ENCODE measurements at regions not wholly inside any gene's neighbourhood (a gene's known extent, or its start where the extent isn't known, plus 50 kb on each side); places are given as distances from the start of the nearest gene placed in this dataset.
"Not testable (repeated sequence)": the region's sequence is repeated elsewhere in the genome, so short reads cannot be mapped to it uniquely, and the experiment has no call there.

DNA sequence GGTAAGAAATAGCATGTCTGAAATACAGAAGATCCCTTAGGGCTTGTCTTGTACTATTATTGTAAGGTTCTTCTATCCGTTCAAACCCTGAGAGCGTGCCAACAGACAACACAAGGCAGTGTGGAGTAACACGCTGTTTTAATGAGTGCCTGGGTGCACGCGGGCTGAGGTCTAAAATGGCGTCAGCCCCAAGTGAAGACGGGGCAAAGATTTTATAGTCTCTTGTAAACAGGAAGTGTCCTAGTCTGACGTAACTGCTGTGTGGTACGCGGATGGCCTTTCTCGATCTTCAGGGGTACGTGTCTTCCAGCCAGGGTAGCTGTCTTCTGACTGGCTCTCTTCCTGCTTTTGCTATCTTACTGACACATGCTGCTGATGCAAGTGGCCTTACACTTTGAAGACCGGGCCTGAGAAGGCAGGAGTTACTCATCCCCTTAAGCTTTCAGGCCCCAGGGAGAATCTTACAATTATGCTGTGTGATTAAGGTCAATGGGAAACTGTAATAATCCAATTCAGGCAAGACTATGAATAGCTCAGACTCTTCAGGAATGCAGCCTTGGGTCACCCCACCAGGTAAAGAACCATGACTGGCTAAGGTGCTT is 1812.0 kb upstream of the CDH9 start:
- intact Hi-C loops (cut with micrococcal nuclease): no loop called here

DNA sequence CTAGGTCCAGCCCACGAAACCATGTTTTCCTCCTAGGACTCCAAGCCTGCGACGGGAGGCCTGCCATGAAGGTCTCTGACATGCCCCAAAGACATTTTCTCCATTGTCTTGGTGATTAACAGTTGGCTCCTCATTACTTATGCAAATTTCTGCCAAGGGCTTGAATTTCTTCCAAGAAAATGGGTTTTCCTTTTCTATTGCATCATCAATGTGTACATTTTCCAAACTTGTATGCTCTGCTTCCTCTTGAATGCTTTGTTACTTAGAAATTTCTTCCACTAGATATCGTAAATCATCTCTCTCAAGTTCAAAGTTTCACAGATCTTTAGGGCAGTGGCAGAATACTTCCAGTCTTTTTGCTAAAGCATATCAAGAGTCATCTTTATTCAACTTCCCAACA is 1792.7 kb upstream of the CDH9 start:
- intact Hi-C loops (cut with micrococcal nuclease): no loop called here

DNA sequence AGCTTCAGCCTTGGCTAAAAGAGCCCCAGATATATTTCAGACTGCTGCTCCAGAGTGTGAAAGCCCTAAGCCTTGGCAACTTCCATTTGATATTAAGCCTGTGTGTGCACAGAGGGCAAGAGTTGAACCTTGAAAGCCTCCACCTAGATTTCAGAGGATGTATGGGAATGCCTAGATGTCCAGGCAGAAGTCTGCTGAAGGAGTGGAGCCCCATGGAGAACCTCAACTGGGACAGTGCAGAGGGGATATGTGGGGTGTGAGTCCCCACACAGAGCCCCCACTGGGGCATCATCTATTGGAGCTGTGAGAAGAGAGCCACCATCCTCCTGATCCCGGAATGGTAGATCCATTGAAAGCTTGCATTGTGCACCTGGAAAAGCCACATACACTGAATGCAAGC is 1784.8 kb upstream of the CDH9 start:
- intact Hi-C loops (cut with micrococcal nuclease): no loop called here

DNA sequence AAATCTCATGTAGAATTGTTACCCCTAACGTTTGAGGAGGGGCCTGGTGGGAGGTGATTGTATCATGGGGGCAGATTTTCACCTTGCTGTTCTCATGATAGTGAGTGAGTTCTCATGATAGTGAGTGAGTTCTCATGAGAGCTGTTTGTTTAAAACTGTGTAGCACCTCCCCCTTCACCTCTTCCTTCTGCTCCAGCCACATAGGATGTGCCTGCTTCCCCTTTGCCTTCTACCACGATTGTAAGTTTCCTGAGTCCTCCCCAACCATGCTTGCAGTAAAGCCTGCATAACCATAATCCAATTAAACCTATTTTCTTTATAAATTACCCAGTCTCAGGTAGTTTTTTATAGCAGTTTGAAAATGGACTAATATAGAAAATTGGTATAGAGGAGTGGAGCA is 1783.7 kb upstream of the CDH9 start:
- intact Hi-C loops (cut with micrococcal nuclease): no loop called here

DNA sequence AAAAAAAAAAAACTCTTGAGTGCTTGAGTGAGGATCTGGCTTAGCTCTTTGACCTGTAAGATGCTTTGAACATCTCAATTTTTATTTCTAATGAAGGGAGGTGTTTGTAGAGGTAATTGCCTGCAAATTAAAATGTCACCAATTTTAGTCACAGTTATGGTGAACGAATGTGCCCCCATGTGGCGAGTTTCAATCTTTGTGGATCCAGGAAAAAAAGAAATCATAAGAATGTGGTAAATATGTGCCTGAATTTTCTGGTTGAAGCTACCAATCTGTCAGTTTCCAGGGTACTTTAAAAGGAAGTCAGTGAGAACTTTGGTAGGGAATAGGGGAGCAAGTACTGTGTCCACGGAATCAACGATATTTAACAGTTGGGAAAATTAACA is 1772.4 kb upstream of the CDH9 start:
- intact Hi-C loops (cut with micrococcal nuclease): no loop called here

DNA sequence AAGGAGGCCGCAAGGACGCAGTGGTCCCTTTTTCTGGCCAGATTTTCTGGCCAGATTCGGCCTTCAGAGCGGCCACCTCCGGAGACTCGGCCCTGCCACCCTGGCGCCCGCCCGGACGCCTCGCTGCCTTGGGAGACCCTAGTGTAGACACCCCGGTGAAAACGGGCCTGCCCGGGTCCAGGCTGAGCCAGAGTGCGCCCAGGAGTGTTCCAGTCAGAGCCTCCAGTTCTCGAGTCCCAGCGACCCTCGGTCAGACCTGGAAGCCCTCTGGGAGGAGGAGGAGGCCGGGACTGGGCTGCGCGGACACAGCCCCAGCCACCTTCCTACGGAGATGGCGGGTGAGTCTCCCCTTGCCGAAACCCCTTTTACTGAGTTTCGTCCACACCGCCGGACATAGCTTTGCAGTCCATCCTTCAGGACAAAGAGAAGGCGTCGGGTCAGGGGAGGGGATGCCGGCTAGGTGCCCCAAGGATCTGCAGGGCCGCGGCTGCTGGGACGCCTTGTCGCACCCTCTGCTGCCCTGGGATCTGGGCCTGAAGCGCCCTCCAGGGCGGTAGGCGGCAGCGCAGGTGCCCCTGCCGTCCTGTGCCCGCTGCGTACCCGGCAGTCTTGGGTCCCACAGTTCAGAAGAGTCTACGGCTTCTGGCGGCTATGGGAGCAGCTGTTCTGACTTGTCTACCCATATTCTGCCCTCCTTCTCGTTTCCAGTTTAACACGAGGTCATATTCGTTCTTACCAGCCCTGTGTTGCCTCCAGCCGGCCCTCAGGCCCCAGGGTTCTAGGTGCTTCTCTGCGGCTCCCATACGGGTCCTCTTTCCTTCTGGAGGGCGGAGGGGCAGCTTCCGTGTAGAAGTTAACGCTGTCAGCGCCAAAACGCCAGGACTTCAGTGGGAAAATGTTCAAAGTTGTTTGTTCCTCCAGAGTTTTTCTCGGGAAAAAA is 1771.7 kb upstream of the CDH9 start:
- intact Hi-C loops (cut with micrococcal nuclease): no loop called here

DNA sequence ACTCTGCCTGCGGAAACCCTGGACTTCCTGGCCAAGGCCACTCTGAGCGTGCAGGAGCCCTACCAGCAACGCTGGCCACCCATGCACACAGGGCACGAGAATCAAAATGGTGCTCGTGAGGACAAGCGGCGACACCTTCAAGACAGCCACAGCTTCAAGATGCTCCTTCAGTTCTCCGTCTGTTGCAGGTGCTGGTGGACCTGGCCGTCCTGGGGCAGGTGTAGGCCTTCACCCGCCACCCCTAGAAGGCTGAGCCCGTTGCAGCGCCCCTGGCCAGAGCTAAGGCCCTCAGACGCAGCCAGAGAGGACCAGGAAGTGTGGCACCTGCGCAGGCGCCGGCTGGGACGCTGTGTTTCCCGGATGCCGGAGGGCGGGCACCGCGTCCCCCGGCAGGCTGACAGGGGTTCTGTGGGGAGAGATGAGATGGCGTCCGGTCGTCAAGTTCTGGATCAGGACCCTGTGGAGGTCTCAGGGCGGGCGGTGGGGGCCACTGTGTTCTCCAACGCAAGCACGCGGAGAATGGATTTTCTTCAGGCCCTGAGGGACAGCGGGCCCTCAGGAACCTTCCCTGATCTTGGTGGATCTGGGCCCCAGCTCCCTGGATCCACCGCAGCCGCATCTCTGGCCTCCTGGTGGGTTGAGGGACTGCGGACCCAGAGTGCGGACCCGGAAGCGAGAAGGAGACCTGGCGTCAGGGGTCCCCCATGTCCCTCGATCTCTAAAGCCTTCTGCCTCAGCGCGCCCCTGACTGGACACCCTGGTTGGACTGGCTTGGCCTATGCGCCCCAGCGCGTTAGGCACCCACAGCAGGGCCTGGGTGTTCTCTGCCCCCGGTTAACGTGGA is 1770.8 kb upstream of the CDH9 start:
- intact Hi-C loops (cut with micrococcal nuclease): no loop called here

DNA sequence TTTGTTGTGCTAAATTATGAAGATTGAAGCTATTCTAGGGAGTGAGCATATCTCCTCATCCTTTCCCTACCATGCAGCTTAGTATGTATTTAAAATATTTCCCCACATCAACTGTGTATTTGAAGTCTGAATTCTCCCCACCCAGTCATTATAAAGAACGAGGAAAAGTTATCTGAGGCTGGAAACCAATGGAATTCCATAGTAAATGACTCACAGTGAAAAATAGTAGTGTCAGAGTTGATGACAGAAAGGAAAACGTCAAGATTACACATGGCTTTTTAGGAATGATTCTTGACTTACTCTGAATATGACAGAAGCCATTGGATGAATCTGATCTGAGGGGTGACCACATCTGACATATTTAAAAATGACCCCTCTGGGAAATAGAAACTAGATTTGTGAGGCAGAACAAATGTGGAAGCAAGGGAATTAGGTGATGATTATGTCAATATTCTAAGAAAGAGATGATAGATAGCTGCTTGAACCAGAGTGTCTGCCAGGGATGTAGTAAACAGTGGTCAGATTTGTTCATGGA is 1768.9 kb upstream of the CDH9 start:
- intact Hi-C loops (cut with micrococcal nuclease): no loop called here

DNA sequence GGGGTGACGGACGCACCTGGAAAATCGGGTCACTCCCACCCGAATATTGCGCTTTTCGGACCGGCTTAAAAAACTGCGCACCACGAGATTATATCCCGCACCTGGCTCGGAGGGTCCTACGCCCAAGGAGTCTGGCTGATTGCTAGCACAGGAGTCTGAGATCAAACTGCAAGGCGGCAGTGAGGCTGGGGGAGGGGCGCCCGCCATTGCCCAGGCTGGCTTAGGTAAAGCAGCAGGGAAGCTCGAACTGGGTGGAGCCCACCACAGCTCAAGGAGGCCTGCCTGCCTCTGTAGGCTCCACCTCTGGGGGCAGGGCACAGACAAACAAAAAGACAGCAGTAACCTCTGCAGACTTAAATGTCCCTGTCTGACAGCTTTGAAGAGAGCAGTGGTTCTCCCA is 1760.6 kb upstream of the CDH9 start:
- intact Hi-C loops (cut with micrococcal nuclease): not testable (repeated sequence)

DNA sequence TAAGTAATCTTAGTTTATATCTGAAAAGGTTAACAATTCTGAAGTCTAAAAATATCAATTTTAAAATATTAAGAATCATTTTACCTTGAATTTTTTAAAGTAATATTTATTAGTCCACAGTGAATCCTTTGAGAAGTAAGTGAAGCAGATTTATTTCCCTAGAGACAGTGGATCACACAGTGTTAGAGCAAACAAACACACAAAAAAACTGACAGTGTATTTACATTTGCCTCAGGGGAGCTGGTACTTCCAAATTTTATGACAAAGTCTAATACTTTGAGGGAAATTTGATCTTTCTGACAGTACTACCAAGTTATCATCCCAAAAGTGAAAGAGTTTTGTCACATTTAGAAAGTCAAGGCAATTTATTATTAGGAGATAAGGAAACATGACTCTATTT is 1750.6 kb upstream of the CDH9 start:
- intact Hi-C loops (cut with micrococcal nuclease): no loop called here

DNA sequence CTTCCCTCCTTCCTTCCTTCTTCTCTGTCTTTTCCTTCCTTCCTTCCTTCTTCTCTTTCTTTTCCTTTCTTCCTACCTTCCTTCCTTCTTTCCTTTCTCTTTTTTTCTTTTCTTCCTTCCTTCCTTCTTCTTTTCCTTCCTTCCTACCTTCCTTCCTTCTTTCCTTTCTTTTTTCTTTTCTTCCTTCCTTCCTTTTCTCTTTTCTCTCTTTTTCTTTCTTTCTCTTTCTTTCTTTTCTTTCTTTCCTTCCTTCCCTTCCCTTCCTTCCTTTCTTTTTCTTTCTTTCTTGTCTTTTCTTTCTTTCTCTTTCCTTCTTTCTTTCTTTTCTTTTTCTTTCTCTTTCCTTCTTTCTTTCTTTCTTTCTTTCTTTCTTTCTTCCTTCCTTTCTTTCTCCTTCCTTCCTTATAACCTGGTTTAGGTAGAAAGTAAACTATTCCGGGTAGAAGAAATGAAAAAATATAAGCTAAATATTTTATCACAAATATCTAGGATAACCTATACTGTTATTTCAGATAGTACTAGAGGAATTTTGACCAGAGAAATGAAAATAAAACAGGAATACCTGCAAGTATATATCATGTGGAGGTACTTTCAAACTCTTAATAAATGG is 1741.8 kb upstream of the CDH9 start:
- intact Hi-C loops (cut with micrococcal nuclease): no loop called here

DNA sequence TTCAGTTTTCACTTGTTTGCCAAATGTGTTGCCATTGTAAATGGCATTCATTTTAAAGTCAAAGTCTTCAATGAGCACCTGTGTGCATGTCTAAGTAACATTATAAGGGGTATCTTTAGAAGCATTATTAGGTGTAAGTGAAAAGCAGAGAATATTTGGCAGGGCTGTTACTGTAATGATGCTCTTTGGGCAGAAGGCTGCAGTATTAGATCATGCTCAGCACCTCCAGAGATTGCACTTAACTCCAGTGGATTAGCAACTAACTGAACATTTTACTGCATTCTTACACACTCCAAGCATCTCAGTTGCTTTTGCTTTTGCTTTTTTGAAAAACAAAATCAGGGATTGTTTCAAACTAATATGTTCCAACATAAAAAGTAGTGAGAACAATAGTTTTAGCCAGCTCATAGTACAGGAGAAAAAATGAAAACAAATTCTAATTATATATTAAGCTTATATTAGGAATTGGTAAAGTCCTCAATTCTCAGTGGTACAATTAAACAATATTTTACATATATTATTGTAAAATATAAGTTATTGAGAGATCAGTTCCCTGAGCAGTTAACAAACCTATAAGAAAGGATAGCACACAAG is 1740.9 kb upstream of the CDH9 start:
- intact Hi-C loops (cut with micrococcal nuclease): no loop called here

DNA sequence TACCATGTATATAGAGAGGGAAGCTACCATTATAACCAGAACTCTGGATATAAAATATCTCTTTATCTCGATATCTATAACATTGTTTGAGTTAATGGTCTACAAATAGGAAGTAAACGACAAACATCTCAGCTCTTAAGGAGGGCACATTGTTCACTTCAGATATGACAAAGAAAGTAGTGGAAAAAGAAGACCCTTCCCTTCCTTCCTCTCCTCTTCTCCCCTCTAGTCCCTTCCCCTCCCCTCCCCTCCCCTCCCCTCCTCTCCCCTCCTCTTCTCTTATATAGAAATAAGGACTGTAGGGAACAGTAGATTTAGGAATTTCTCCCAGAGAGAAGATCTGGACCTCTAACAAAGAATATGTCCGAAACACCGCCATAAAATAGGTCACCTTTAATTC is 1731.9 kb upstream of the CDH9 start:
- intact Hi-C loops (cut with micrococcal nuclease): no loop called here

DNA sequence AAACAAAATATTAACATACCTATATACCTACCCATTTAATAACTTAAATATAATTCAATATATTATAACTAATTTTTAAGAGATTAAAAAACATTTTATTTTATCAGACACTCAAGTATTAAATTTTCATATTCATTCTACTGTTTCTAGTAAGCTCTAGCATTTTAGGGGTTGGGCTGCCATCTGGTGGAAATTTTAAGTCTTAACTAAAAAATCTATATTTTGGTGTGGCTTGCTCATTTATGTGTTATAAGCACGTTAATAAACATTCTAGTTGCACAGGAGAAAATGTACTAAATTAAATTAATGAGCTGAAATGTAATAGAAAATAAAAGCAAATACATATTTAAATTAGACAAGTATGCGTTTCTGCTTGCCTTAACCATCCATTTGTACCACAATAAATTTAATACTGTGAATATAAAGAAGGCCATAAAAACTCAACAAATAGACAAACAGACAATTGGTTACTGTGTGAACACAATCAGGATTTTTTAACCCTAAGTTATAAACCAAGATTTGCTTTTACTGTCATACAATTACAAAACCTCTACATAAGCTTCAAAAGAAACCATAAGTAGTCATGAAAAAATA is 1728.3 kb upstream of the CDH9 start:
- intact Hi-C loops (cut with micrococcal nuclease): loop anchor here (10.0 kb wide), 1 partner anchor 422 kb away; no protein-coding TSS in a partner anchor

DNA sequence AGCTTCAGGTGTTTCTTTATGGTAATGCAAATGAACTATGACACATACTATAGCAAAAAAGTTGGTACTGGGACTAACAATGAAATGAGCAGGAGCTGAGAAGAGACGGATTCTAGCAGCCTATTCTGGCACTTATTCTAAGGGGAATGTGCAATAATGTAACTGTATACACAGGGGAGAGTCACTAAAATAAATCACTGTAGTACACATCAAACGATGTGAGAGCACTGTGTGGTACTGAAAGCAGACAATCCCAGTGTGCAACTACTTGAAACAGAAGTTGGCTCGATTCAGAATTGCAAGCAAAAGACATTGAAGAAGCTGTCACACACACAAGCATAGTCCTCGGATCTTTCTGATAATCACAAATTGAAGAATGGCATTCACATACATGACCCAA is 1713.0 kb upstream of the CDH9 start:
- intact Hi-C loops (cut with micrococcal nuclease): no loop called here

DNA sequence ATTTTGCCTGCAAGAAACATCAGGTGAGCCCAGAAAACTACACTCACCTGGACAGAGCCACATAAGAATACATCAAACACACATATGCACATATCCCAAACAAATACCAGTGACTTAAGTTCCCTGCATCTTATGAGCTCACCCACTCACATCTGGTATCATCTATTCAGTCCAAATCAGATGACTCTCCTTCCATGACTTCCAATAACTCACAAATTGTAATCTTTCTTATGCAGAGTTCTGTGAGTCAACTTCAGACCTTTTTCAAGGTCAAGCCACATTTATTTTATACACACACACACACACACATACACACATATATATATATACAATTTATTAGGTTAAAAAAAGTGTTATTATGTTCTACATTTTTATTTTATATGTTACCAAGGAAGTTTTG is 1711.9 kb upstream of the CDH9 start:
- intact Hi-C loops (cut with micrococcal nuclease): no loop called here

DNA sequence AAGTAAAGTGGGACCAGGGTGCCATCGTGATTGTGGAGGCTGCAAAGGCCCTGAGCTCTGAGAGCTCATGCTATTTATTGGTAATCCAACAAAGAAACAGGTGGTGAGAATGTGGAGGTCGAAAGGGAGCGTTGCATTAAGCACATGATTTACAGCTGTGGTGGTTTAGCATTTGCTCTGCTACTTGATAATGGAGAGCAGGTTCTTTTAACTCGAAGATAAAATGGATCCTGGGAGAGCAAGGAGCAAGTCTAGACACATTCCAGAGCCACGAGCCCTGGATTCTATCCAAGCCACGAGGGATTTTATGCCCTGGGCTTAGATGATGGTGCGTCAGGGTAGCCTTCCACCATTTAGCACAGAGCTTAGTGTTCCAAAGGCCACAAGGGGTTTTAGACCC is 1710.1 kb upstream of the CDH9 start:
- intact Hi-C loops (cut with micrococcal nuclease): no loop called here

DNA sequence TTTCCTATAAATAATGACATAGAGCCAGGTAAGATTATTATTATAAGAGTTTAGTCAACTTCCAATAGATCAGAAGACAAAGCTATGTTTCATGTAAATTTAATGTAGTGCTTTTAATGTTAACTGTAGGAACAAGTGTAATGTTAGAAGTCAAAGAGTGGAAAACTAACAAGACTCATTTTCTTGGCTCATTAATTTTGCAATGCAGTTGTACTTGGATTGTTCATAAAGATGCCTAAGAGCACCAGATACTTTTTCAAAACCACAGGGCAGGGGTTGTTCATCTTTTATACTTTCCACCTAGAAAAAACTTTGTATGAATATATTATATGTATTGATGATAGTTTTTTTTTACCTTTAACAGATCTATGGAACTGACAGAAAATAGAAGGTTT is 1705.3 kb upstream of the CDH9 start:
- intact Hi-C loops (cut with micrococcal nuclease): no loop called here

DNA sequence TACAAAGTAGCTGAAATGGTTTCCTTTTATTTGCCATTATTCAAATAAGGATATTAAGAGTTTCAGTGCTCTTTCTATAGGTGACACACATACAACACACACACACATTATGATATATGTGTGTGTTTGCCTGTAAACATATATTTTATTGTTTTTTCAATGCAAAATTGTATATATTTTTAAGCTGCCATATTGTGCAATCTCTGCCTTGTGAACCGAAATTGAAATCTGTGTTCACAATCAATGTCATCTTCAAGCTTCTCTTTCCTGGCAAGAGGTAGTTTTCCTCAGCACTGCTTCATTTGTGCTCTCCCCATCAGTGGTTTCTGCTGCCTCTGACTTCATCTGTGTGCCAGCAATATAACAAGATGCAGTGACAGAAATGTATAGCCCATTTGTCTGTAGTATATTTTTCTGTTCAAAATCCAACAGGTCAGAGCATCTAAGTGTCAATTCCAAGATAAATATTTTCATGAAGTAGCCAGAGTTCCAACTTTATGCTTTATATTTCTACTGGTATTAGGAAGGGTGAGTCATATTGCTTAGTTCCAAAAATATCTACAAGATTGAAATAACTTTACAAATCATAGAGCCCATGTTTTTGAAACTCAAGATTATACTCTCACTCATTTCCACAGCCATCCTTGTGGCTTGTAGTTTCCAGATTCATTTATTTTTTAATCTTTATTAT is 1704.8 kb upstream of the CDH9 start:
- intact Hi-C loops (cut with micrococcal nuclease): no loop called here

DNA sequence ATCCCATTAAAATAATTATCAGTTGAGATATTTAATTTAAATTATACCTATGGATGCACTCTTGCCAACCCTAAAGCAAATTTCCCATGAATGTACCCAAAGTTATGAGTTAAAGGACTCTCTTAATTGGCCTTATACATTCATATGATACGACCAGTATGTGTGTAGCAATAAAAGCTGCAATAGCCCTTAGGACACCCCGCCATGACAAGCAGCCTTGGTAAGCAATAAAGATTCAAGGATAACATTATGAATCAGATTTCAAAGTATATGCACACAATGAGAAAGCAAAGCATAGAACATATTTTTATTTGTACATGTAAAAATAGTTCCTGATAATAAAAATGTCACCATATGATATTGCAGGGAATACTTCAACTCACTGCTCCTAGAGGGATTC is 1699.3 kb upstream of the CDH9 start:
- intact Hi-C loops (cut with micrococcal nuclease): no loop called here

All from T-helper 1 cell treated with Interleukin-12 subunit alpha and Interleukin-12 subunit beta and Interleukin-4 antibody, amounts not matched to agents 30 ng/mL and 1 ng/mL, for 36 hours (primary cell).